ENCODE measurements at regions not wholly inside any gene's neighbourhood (a gene's known extent, or its start where the extent isn't known, plus 50 kb on each side); places are given as distances from the start of the nearest gene placed in this dataset.

GRCh38 chr7:25857376-25858067 is 294.5 kb upstream of the NFE2L3 start:
- TF ChIP-seq CTCF (conservative IDR thresholded peaks at IDR 0.05; ENCODE audit: low read depth, low read length) (no peak), EZH2 (IDR thresholded peaks at IDR 0.05; ENCODE audit: borderline replicate concordance, low read depth, low read length, poor library complexity, severe bottlenecking) (no peak)
